PC-9 (cell line): ENCODE measurements at regions not wholly inside any gene's neighbourhood (a gene's known extent, or its start where the extent isn't known, plus 50 kb on each side); places are given as distances from the start of the nearest gene placed in this dataset.

ENCODE experiments used
- EZH2 ChIP-seq: fragments of 200-600 bp; sonication (generic); IDR thresholded peaks from 2 replicates; pipeline ENCODE4 v1.8.0; 2017; ENCODE audit warnings: antibody characterized with exemption, low read depth
- TF ChIP-seq, protein P1 (sequence below): fragments of 200-600 bp; sonication (generic); conservative IDR thresholded peaks from 2 replicates; pipeline ENCODE4 v1.6.1; 2017; ENCODE audit warnings: mixed run types, antibody characterized with exemption, mild to moderate bottlenecking, moderate library complexity

DNA sequence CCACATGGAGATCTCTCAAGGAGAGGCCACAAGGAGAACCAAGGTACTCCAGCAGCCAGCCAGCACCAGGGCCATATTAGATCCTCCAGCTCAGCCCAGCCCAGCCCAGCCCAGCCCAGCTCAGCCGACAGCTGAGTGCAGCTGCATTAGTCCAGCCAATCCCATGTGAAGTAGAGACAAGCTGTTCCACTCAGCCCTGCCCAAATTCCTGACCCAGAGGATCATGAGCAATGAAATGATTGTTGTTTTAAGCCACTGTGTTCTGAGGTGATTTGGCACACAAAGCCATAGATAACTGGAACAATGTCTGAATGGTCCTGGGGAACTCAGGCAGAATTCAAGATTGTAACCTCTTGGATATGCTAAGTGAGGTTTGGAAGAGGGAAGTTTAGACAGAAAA is 59.5 kb upstream of the BMP2 start:
- TF ChIP-seq EZH2 = no peak
- TF ChIP-seq, protein P1, sequence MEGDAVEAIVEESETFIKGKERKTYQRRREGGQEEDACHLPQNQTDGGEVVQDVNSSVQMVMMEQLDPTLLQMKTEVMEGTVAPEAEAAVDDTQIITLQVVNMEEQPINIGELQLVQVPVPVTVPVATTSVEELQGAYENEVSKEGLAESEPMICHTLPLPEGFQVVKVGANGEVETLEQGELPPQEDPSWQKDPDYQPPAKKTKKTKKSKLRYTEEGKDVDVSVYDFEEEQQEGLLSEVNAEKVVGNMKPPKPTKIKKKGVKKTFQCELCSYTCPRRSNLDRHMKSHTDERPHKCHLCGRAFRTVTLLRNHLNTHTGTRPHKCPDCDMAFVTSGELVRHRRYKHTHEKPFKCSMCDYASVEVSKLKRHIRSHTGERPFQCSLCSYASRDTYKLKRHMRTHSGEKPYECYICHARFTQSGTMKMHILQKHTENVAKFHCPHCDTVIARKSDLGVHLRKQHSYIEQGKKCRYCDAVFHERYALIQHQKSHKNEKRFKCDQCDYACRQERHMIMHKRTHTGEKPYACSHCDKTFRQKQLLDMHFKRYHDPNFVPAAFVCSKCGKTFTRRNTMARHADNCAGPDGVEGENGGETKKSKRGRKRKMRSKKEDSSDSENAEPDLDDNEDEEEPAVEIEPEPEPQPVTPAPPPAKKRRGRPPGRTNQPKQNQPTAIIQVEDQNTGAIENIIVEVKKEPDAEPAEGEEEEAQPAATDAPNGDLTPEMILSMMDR = no peak
